ENCODE measurements at regions not wholly inside any gene's neighbourhood (a gene's known extent, or its start where the extent isn't known, plus 50 kb on each side); places are given as distances from the start of the nearest gene placed in this dataset.
"Not testable (repeated sequence)": the region's sequence is repeated elsewhere in the genome, so short reads cannot be mapped to it uniquely, and the experiment has no call there.

GRCh38 chr16:88165683-88166082 is 214.4 kb downstream of the BANP start:
- not testable (repeated sequence) for DNase-seq

GRCh38 chr16:88166209-88166773 is 215.1 kb downstream of the BANP start:
- DNase-seq: not testable (repeated sequence)

- not testable (repeated sequence) for DNase-seq
Observed at GRCh38 chr16:88167798-88168556, 214.8 kb upstream of the ZNF469 start.

GRCh38 chr16:88168557-88168949 is 214.2 kb upstream of the ZNF469 start:
- DNase-seq: not testable (repeated sequence)

GRCh38 chr16:88169136-88169830 is 213.5 kb upstream of the ZNF469 start:
- DNase-seq: not testable (repeated sequence)

GRCh38 chr16:88169831-88170165 is 213.0 kb upstream of the ZNF469 start:
- DNase-seq: not testable (repeated sequence)

- no peak for DNase-seq
Observed at GRCh38 chr16:88170528-88170991, 212.2 kb upstream of the ZNF469 start.

GRCh38 chr16:88171126-88171525 is 211.6 kb upstream of the ZNF469 start:
- DNase-seq: not testable (repeated sequence)

GRCh38 chr16:88176184-88176583 is 206.6 kb upstream of the ZNF469 start:
- DNase-seq: not testable (repeated sequence)

- DNase-seq: not testable (repeated sequence)
Observed at GRCh38 chr16:88176591-88177180, 206.1 kb upstream of the ZNF469 start.

- not testable (repeated sequence) for DNase-seq
Observed at GRCh38 chr16:88178251-88178650, 204.5 kb upstream of the ZNF469 start.

- not testable (repeated sequence) for DNase-seq
Observed at GRCh38 chr16:88178896-88179295, 203.9 kb upstream of the ZNF469 start.

- not testable (repeated sequence) for DNase-seq
Observed at GRCh38 chr16:88182967-88183881, 199.5 kb upstream of the ZNF469 start.

GRCh38 chr16:88184053-88184452 is 198.7 kb upstream of the ZNF469 start:
- DNase-seq: not testable (repeated sequence)

- not testable (repeated sequence) for DNase-seq
Observed at GRCh38 chr16:88184566-88185355, 198.0 kb upstream of the ZNF469 start.

- not testable (repeated sequence) for DNase-seq
Observed at GRCh38 chr16:88185406-88185805, 197.4 kb upstream of the ZNF469 start.

- DNase-seq: not testable (repeated sequence)
Observed at GRCh38 chr16:88185976-88186888, 196.5 kb upstream of the ZNF469 start.

- DNase-seq: not testable (repeated sequence)
Observed at GRCh38 chr16:88186889-88187870, 195.6 kb upstream of the ZNF469 start.

Measured in RPMI8226 (cell line).